GM13976 (cell line): ENCODE measurements at regions not wholly inside any gene's neighbourhood (a gene's known extent, or its start where the extent isn't known, plus 50 kb on each side); places are given as distances from the start of the nearest gene placed in this dataset.

ENCODE experiments used
- DNase-seq: peaks from one replicate; pipeline ENCODE4 v3.0.0; 2012; ENCODE audit warnings: low spot score
- CTCF ChIP-seq: IDR thresholded peaks from 2 replicates; pipeline ENCODE4 v1.5.1; 2012; ENCODE audit warnings: borderline replicate concordance, mild to moderate bottlenecking; ENCODE audit not compliant: insufficient read depth; ENCODE audit errors: extremely low read depth, missing control alignments, control extremely low read depth
- in situ Hi-C: fragments of 300-500 bp; cut with MboI; formaldehyde crosslinking; loops from one replicate; pipeline ENCODE4 v1.12.0; 2022; ENCODE audit warnings: low sequenced_read_pairs, mixed read lengths, inconsistent platforms; ENCODE audit not compliant: unreplicated experiment

DNA sequence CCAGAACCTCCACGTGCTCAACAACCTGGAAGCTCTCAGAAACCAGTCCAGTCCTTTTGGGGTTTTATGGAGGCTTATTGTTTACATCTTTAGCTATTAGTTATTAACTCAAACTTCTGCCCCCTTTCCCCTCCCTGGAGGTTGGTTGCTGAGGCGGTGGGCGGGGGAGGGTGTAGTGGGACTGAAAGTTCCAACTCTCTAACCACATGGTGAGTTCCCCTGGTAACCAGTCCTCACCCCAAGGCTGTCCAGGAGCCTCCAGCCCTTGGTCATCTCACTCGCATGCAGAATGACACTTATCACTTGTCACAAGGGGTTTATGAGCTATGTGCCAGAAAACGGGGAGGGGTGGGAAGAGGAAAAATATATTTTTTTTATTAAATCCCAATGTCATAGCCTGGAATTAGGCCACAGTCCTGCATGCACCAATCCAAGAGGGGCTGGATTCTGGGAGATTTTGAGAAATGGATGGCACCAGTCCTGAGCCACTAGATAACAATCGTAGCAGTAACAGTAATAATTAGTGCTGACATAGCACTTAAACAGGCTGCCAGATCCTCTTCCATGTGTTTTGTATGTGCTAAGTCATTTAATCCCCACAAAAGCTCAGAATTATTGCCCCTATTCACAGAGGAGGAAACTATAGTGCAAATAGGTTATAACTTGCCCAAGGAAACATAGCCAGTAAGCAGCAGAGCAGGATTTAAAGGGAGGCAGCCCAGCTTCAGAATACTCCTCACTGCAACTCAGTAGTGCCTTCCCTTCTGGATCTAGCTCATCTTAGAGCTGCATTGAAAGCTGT lies 85.7 kb downstream of the CRYGS start:
- TF ChIP-seq CTCF: no peak
- DNase-seq: no peak
- in situ Hi-C loops: no loop called here

DNA sequence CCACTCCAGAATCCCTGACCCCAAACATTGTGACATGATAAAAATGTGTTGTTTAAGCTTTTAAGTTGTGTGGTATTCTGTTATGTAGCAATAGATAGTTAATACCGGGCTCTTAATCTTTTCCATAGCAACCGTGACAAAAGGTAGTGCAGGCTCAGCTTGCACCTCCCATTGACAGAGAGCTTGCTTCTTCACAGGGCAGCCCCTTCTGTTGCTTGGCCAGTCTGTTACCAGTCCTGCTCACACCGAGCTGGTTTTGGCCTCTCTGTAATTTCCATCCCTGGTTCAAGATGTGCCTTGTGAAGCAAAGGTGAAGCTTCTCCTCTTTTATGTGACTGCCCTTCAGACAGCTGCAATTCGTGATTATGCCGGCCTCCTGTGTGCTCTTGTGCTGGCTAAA lies 86.9 kb downstream of the CRYGS start:
- DNase-seq: no peak
- no peak for TF ChIP-seq CTCF
- in situ Hi-C loops: no loop called here

DNA sequence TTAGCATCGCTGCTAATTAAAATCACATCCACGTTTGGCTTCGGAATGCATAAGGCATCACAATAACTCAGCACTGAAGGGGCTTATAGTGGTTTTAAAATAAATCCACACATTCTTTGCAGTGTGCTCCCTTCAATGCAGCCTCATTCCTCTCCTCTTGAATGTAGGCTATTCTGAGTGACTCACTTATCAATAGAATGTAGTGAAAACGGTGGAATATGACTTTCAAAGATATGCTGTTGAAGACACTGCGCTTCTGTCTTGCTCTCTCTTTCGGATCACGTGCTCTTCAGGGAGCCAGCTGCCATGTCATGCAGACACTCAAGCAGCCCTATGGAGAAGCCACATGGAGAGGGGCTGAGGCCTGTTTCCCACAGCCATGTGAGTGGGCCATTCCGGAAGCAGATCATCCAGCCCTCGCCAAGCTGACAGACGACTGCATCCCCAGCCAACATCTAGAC lies 87.4 kb downstream of the CRYGS start:
- no peak for TF ChIP-seq CTCF
- in situ Hi-C loops: no loop called here
- DNase-seq: no peak

GRCh38 chr3:186454881-186455703 lies 89.1 kb downstream of the CRYGS start:
- in situ Hi-C loops: no loop called here
- no peak for TF ChIP-seq CTCF
- DNase-seq: no peak

GRCh38 chr3:186453531-186453930 lies 90.6 kb downstream of the CRYGS start:
- in situ Hi-C loops: no loop called here
- no peak for TF ChIP-seq CTCF
- no peak for DNase-seq

DNA sequence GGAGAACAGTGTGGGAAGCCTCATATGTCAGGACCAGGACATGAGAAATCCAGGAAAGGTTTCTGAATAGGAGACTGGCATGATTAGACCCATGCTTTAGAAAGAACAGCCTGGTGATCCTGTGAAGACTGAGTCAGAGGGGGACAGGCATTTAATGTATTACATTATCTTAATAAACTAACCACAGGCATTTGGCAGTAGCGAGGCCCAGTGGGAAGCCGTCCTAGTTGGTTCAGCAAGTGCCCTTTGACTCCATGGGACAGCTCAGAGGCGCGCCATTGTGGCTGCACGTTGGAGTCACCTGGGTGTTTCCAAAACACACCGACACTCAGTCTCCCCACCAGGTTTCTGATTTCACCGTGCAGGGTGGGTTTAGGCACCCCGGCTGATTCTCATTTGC lies 90.5 kb upstream of the DGKG start:
- in situ Hi-C loops: no loop called here
- TF ChIP-seq CTCF: no peak
- no peak for DNase-seq
